GM21423 (cell line): ENCODE measurements at regions not wholly inside any gene's neighbourhood (a gene's known extent, or its start where the extent isn't known, plus 50 kb on each side); places are given as distances from the start of the nearest gene placed in this dataset.
"Not testable (repeated sequence)": the region's sequence is repeated elsewhere in the genome, so short reads cannot be mapped to it uniquely, and the experiment has no call there.

Experiments
- ATAC-seq: cut with Tn5 transposase; IDR thresholded peaks from one replicate; pipeline ENCODE4 v1.9.1; 2021; ENCODE audit warnings: mild to moderate bottlenecking, moderate library complexity; ENCODE audit not compliant: unreplicated experiment

GRCh38 chr5:145395151-145395550 lies 440.0 kb downstream of the PRELID2 start:
- ATAC-seq, result not testable (repeated sequence)

DNA sequence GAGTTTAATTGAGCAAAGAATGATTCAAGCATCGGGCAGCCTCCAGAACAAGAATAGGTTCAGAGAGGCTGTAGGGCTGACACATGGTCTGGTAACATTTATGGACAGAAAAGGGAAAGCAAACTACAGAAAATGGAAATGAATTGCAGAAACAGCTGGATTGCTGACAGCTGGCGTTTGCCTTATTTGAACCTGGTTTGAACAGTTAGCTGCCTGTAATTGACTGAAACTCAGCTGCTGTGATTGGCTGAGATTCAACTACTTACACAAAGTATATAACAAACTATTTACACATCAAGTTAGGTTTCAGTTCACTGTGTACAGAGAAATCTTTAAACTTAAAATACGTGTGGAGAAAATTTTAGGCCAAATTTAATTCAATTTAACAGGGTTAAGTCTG lies 441.7 kb downstream of the PRELID2 start:
- ATAC-seq, result no peak

- no peak for ATAC-seq
Measured at GRCh38 chr5:145389047-145389446, 446.1 kb downstream of the PRELID2 start.

DNA sequence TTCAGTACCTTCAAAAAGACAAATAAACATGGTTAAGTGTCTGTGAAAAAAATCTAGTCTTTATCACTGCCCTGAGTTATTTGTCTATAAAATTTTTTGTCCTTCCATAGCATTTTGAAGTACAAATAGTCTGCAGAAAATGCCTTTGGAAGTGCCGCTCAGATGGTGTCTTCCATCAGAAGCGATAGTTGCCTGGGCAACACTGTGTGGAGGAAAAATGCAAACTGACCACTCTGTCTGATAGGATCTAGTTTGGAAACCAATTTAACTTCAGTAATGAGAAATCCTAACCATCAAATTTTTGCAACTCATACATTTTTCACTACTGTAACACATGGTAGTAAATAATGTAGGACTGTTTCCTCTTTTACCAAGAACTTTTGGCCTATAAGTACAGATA lies 449.9 kb downstream of the PRELID2 start:
- no peak for ATAC-seq

DNA sequence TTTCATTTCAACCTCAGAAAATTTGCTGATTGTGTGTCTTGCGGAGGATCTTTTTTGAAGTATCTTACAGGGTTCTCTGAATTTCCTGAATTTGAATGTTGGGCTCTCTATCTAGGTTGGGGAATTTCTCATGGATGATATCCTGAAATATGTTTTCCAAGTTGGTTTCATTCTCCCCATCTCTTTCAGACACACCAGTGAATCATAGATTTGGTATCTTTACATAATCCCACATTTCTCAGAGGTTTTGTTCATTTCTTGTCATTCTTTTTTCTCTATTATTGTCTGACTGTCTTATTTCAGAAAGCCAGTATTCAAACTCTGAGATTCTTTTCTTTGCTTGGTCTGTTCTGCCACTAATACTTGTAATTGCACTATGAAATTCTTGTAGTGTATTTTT lies 456.9 kb downstream of the PRELID2 start:
- no peak for ATAC-seq

DNA sequence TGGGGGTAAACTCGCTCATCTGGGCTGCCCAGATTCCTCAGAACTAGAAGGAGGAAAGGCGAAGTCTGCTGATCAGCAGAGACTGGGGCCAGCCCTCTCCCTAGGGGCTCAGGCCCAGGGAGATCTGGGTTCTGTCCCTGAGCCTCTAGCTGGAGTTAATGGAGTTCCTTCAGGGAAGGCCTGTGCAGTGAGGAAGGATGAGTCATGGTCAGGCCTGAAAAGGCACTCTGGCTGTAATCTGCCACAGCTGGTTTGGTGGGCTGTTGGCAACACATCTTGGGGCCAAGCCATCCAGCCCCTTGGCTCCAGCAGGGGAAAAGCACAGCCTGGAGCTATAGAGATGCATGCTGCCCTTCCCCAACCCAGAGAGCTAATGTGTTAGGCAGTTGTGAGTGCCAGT lies 459.6 kb downstream of the PRELID2 start:
- ATAC-seq, result no peak

- ATAC-seq, result no peak
Measured at GRCh38 chr5:145365464-145365863, 469.7 kb downstream of the PRELID2 start.

GRCh38 chr5:145362266-145362665 lies 472.9 kb downstream of the PRELID2 start:
- ATAC-seq, result no peak

GRCh38 chr5:145360936-145361335 lies 474.2 kb downstream of the PRELID2 start:
- no peak for ATAC-seq

GRCh38 chr5:145350513-145350912 lies 484.6 kb downstream of the PRELID2 start:
- ATAC-seq, result no peak

GRCh38 chr5:145347026-145347616 lies 488.0 kb downstream of the PRELID2 start:
- ATAC-seq, result peak; percentile 58

DNA sequence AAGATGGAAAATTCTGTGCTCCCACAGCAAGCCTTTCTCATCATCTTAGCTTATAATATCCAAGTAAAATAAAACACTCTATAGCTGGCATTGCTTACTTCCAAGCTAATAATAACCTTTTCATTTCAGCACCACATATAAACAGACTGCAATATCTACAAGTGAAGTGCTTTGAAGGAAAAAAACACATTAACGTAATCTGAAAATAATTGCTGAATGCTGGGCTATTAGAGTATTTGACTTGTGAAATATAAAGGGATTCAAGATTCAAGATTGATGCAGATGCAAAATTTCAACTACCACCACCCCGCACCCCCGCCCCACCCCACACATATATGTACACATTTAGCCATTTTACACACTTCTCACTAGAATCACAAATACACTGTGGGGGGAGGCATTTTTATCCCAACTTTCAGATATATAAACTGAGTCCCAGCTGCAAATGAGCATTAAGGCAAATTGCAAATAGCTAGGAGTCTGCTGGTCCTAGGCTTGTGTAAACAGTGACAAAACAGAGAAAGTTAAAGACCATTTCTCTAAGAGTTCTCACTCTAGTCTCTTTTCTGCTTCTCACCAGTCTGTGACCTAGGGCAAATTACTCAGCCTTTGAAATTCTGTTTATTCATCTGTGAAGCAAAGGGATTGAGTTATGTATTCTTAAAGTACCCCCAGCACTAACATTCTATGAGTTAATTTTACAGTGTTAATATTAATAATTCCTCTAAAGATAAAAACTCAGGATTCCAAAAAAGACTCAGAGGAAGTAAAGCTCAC lies 489.4 kb downstream of the PRELID2 start:
- ATAC-seq, result no peak

DNA sequence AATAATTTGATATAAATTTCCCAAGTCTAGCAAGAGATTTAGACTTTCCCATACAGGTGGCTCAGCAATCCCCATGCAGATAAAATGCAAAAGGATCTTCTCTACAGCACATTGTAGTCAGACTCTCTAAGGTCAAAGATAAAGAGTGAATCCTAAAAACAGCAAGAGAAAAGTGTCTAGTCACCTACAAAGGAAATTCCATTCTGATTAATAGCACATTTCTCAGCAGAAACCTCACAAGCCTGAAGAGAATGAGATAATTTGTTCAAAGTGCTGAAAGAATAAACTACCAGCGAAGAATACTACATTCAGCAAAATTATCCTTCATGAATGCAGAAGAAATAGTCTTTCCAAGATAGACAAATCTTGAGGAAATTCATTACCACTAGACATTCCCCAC lies 493.3 kb downstream of the PRELID2 start:
- no peak for ATAC-seq

DNA sequence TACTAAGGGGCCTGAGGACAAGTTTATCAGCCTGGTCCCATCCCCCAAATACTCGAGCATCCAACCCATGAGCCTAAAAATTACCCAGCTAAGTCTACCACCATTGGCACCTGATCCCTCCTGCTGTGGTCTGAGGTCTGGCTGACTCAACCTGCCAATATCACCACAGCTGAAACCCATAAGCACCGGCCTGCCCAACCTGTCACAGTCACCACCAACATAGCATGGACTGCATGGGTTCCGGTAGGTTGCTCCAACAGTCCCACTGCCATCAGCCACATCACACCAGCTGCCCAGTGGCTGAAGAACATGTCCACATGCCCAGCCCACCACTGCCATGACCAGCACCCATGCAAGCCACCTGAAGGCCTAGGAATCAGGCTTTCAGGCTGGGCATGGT lies 495.0 kb downstream of the PRELID2 start:
- ATAC-seq, result no peak

DNA sequence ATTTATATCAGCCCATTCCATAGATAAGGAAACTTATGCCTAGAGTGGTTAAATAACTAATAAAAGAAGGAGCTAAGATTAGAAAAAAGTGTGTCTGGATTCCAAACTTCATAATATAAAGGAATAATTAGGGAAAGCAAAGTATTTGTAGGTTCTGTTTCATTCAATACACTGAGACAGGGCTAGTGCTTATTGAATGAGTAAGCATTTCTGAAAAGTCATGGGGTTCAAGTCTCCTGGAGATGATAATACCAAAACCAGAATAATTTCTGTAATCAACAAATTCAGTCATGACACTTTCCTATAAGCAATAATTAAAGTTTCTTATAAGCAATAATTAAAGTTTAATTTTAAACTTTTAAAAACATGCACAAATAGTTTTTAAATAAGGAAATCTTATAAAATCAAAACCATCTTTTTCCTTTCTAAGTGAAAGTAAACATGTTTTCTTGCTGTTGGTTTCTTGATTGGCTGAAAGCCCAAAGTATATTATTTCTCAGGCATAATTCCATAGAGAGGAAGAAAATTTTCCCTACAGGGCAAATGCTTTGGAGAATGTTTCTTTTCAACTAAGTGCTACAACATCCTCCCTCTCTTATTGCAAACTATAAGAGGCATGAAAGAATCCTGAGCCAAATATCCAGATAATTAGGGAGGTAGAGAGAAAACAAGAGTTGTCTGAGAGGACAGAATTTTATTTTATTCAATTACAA lies 510.2 kb downstream of the PRELID2 start:
- no peak for ATAC-seq

- ATAC-seq, result no peak
Measured at GRCh38 chr5:145324101-145324500, 511.0 kb downstream of the PRELID2 start.

DNA sequence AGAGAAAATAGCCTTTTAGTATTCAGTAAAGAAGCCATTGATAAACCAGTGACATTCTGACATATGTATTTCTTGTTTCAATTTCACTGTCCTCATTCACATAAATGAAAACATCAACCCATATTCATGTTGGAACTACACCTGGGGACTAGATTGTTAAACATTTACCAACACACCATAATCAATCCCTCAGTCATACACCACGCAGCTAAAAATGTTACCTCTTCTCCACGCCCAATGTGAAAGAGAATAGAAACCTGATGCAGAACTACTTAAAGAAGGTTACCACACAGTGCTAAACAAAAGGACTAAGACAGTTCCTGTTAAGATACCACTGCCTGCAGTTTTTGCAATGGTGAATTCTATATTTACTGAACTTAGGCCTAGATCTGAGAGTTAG lies 518.9 kb downstream of the PRELID2 start:
- ATAC-seq, result peak; percentile 95

DNA sequence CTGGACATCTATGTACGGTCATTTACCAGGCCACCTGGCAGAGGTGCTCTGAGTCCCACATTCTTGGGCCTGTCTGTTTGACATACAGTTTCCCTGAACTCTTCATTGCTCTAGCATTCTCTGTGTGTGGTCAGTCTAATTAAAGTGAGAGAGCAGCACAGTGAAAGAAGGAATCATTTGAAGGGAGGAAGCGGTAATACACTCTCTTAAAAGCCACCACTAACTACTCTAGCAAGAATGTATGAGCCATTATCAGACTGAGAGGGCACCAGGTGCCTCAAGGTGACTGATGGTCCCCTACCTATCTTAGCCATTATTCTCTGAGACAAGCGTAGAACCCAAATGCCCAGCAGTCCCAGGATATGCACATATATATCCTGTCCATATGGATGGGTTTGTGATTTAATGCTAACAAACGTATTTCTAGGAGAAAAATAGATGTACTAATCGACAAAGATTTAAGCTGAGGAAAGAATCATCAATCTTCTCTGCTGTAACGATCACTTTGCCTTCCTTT lies 527.2 kb downstream of the PRELID2 start:
- no peak for ATAC-seq

- ATAC-seq, result no peak
Measured at GRCh38 chr5:145295236-145295835, 539.8 kb downstream of the PRELID2 start.

DNA sequence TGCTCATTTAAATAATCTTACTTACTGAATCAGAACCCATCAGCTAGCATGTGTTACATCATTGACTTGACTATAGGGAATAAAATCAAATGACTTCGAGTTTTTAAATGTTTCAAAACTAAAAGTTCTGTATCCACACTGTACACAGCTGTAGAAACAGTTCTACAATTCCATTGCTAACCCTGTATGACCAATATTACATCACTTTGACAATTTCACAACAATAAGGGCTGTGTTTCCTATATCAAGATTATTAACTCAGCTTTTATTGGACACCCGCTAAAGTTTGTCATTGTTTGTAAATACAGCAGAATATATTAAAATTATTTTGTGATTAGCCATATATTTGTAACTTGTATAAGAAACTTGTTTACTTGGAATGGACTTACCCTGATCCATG lies 540.8 kb downstream of the PRELID2 start:
- ATAC-seq, result no peak

- no peak for ATAC-seq
Measured at GRCh38 chr5:145293716-145294115, 541.4 kb downstream of the PRELID2 start.
